GM23248 (cell line): ENCODE measurements at regions not wholly inside any gene's neighbourhood (a gene's known extent, or its start where the extent isn't known, plus 50 kb on each side); places are given as distances from the start of the nearest gene placed in this dataset.

ENCODE experiments used
- EZH2 ChIP-seq: fragments of 200-600 bp; sonication (generic); IDR thresholded peaks from 2 replicates; pipeline ENCODE4 v1.6.1; 2018; ENCODE audit warnings: antibody characterized with exemption, mild to moderate bottlenecking; ENCODE audit not compliant: insufficient read depth, poor library complexity, severe bottlenecking
- EZH2phosphoT487 ChIP-seq: fragments of 200-600 bp; sonication (generic); IDR thresholded peaks from 2 replicates; pipeline ENCODE4 v1.6.1; 2018; ENCODE audit warnings: antibody characterized with exemption, moderate library complexity, mild to moderate bottlenecking, low read depth; ENCODE audit not compliant: insufficient read depth

DNA sequence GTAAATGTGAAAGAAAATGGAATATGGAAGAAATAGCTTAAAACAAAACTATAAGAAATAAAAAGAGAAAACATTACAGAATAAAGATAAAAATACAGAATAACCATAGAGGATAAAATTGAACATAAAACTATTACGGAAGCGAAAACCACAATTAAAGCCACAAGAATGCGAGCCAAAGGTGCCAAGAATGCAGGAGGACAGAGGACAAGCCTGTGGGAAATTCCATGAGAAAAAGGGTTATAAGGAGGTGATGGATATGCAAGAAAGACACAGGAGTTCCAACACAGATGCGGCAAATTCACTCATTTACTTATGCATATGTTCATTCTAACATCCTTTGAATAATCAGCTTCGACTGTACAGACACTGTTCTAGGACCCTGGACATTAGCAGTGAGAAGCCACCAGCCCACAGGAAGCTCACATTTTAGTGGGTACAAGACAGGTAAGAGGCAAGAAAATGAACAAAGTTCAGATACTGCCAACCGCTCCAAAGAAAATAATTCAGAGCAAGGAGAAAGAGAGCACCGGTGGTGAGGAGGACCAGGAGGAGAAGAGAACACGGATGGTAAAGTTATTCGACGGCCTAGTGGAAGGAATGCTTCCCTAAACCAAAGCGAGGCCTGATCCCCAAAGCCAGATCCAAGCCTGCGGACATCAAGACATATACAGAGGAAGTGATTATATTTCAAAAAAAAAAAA lies 213.7 kb upstream of the MGMT start:
- TF ChIP-seq EZH2 (no peak), EZH2phosphoT487 (no peak)
